GM18870 (cell line): ENCODE measurements at regions not wholly inside any gene's neighbourhood (a gene's known extent, or its start where the extent isn't known, plus 50 kb on each side); places are given as distances from the start of the nearest gene placed in this dataset.
"Not testable (repeated sequence)": the region's sequence is repeated elsewhere in the genome, so short reads cannot be mapped to it uniquely, and the experiment has no call there.

ENCODE experiments used
- ATAC-seq: cut with Tn5 transposase; IDR thresholded peaks from one replicate; pipeline ENCODE4 v1.9.1; 2021; ENCODE audit warnings: moderate library complexity; ENCODE audit not compliant: unreplicated experiment

GRCh38 chr2:16066261-16067036 is 126.1 kb downstream of the MYCN start:
- ATAC-seq = no peak

- not testable (repeated sequence) for ATAC-seq
These were observed 125.1 kb downstream of the MYCN start for GRCh38 chr2:16065272-16066069.

- ATAC-seq = no peak
These were observed 124.4 kb downstream of the MYCN start for GRCh38 chr2:16064745-16065144.

- ATAC-seq = no peak
These were observed 123.7 kb downstream of the MYCN start for GRCh38 chr2:16063955-16064633.

- no peak for ATAC-seq
These were observed 123.0 kb downstream of the MYCN start for GRCh38 chr2:16063251-16063850.

- ATAC-seq = no peak
These were observed 122.3 kb downstream of the MYCN start for GRCh38 chr2:16062471-16063250.

- ATAC-seq = no peak
These were observed 121.3 kb downstream of the MYCN start for GRCh38 chr2:16061441-16062217.

- ATAC-seq = no peak
These were observed 120.6 kb downstream of the MYCN start for GRCh38 chr2:16060936-16061338.

- no peak for ATAC-seq
These were observed 120.0 kb downstream of the MYCN start for GRCh38 chr2:16060125-16060935.

GRCh38 chr2:16059393-16060016 is 119.2 kb downstream of the MYCN start:
- ATAC-seq = no peak

GRCh38 chr2:16058747-16059358 is 118.5 kb downstream of the MYCN start:
- ATAC-seq = no peak

GRCh38 chr2:16058256-16058655 is 117.9 kb downstream of the MYCN start:
- ATAC-seq = no peak

GRCh38 chr2:16057661-16058060 is 117.3 kb downstream of the MYCN start:
- ATAC-seq = no peak

- ATAC-seq = peak; percentile 91
These were observed 115.7 kb downstream of the MYCN start for GRCh38 chr2:16055848-16056580.

- no peak for ATAC-seq
These were observed 113.3 kb downstream of the MYCN start for GRCh38 chr2:16053437-16054257.

- ATAC-seq = not testable (repeated sequence)
These were observed 112.3 kb downstream of the MYCN start for GRCh38 chr2:16052571-16053052.
